B cell (primary cell): ENCODE measurements at regions not wholly inside any gene's neighbourhood (a gene's known extent, or its start where the extent isn't known, plus 50 kb on each side); places are given as distances from the start of the nearest gene placed in this dataset.

Source experiments
- CTCF ChIP-seq: fragments of 200-600 bp; IDR thresholded peaks from one replicate; pipeline ENCODE4 v1.8.0; 2022; ENCODE audit warnings: antibody characterized with exemption, mild to moderate bottlenecking
- EZH2 ChIP-seq: IDR thresholded peaks from 2 replicates; pipeline ENCODE4 v1.6.1; 2012; ENCODE audit warnings: borderline replicate concordance, low read depth, mild to moderate bottlenecking, moderate library complexity, low read length; ENCODE audit not compliant: insufficient read depth, poor library complexity, severe bottlenecking

GRCh38 chr17:70017941-70018340 is 57.1 kb upstream of the KCNJ16 start:
- TF ChIP-seq CTCF (no peak), EZH2 (no peak)
